ENCODE measurements at regions not wholly inside any gene's neighbourhood (a gene's known extent, or its start where the extent isn't known, plus 50 kb on each side); places are given as distances from the start of the nearest gene placed in this dataset.
"Not testable (repeated sequence)": the region's sequence is repeated elsewhere in the genome, so short reads cannot be mapped to it uniquely, and the experiment has no call there.

DNA sequence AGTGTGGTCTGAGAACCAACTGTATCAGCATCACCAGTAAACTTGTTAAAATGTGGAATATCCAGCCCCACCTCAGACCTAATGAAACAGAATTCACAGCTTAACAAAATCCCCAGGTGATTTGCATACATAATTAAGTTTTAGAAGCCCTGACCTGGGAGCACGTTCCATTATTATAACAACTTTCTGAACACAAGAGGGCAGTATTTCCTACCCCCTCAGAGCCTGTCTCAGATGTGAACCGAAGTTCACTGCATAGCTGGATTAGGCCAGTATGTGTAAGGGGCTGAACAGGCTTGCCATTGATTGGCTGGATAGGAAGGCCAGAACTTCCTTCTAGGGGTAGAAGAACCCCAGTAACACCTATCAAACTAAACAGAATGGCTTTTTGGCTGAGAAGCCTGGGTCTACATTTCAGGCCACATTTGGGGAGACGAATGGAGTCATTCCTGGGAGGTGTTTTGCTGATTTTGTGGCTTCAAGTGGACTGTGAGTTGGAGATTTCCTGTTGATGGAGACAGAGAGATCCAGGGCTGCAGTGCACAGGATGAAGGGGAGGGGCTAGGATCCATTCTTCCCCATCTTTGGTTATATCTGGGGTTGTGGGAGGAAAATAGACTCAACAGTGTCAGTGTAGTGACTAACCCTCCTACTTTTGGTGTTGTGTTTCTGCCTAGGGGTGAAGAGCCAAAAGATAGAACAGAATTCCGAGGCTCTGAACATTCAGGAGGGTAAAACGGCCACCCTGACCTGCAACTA lies 94.7 kb upstream of the OR4E1 start:
- no peak overlapping the region for H3K27ac ChIP-seq
- FAIRE-seq: no peak
- 17% methylated on average over 5 of the region's 5 CpGs for WGBS (ENCODE audit: missing lambda C conversion rate)
- no peak for TF ChIP-seq RAD21 (conservative IDR thresholded peaks at IDR 0.05 in 1 of 2, IDR thresholded peaks at IDR 0.05 in 1 of 2)
- no peak for TF ChIP-seq GATA3 (IDR thresholded peaks at IDR 0.05; ENCODE audit: borderline replicate concordance)
- no peak for TF ChIP-seq HDAC2 (IDR thresholded peaks at IDR 0.05)
- TF ChIP-seq, protein P1, sequence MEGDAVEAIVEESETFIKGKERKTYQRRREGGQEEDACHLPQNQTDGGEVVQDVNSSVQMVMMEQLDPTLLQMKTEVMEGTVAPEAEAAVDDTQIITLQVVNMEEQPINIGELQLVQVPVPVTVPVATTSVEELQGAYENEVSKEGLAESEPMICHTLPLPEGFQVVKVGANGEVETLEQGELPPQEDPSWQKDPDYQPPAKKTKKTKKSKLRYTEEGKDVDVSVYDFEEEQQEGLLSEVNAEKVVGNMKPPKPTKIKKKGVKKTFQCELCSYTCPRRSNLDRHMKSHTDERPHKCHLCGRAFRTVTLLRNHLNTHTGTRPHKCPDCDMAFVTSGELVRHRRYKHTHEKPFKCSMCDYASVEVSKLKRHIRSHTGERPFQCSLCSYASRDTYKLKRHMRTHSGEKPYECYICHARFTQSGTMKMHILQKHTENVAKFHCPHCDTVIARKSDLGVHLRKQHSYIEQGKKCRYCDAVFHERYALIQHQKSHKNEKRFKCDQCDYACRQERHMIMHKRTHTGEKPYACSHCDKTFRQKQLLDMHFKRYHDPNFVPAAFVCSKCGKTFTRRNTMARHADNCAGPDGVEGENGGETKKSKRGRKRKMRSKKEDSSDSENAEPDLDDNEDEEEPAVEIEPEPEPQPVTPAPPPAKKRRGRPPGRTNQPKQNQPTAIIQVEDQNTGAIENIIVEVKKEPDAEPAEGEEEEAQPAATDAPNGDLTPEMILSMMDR (IDR thresholded peaks at IDR 0.05): peak; percentile 51
- no peak for TF ChIP-seq NR3C1 (IDR thresholded peaks at IDR 0.05)
- TF ChIP-seq, protein P2, sequence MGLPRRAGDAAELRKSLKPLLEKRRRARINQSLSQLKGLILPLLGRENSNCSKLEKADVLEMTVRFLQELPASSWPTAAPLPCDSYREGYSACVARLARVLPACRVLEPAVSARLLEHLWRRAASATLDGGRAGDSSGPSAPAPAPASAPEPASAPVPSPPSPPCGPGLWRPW (IDR thresholded peaks at IDR 0.05): no peak
- peak; percentile 68 to 80; a peak in 4 of 6 replicates for ATAC-seq
- DNase-seq (ENCODE audit: low read depth in 1 of 2, low spot score in 1 of 2): peak; percentile 7 to 26
- no peak overlapping the region for H3K4me2 ChIP-seq
- H3K4me3 ChIP-seq: no peak overlapping the region
- ChIA-PET POLR2A (no interaction called here), CTCF (interaction anchor here (1.2 to 2.5 kb wide), 2 partner anchors 11 to 28 kb away, joined by 6 read pairs; no protein-coding TSS in a partner anchor)
- H3K9me3 ChIP-seq: no peaks in the 10 kb centered on the region
- no peaks in the 10 kb centered on the region for H3K4me1 ChIP-seq

DNA sequence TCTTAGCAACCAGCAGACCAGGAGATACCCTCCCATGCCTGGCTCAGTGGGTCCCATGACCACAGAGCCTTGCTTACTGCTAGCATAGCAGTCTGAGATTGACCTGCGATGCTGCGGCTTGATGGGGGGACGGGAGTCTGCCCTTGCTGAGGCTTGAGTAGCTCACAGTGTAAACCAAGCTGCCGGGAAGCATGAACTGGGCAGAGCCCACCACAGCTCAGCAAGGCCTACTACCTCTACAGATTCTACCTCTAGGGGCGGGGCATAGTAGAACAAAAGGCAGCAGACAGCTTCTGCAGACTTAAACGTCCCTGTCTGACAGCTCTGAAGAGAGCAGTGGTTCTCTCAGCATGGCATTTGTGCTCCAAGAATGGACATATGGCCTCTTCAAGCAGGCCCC lies 86.7 kb upstream of the OR4E1 start:
- H3K4me1 ChIP-seq; H3K27ac ChIP-seq; POLR2A ChIA-PET; H3K4me3 ChIP-seq; H3K9me3 ChIP-seq; FAIRE-seq; ATAC-seq; DNase-seq (ENCODE audit: low read depth in 1 of 2, low spot score in 1 of 2); H3K4me2 ChIP-seq: not testable (repeated sequence)
- CTCF ChIA-PET: interaction anchor here (3.0 kb wide), 1 partner anchor 10 kb away, joined by 16 read pairs; no protein-coding TSS in a partner anchor
- WGBS (ENCODE audit: missing lambda C conversion rate): 7% methylated on average over 3 of the region's 6 CpGs

DNA sequence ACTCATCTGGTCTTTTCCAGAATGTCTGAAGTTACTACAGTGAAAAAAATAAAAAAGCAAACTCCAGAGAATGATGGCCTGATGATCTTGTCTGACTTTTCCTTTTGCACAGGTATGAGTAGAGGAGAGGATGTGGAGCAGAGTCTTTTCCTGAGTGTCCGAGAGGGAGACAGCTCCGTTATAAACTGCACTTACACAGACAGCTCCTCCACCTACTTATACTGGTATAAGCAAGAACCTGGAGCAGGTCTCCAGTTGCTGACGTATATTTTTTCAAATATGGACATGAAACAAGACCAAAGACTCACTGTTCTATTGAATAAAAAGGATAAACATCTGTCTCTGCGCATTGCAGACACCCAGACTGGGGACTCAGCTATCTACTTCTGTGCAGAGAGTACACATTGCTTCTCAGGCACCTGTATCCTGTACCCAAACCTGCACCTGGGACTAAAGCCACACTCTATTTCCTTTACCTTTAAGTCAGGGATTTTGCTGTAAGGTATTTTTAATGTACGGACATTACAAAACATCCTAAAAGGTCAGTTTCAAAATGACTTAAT lies 75.8 kb upstream of the OR4E1 start:
- no peaks in the 10 kb centered on the region for H3K9me3 ChIP-seq
- TF ChIP-seq ZFP36 (IDR thresholded peaks at IDR 0.05; ENCODE audit: borderline replicate concordance, partially characterized antibody) (no peak), SMC3 (IDR thresholded peaks at IDR 0.05) (no peak), JUN (IDR thresholded peaks at IDR 0.05) (no peak), ESRRA (IDR thresholded peaks at IDR 0.05; ENCODE audit: borderline replicate concordance, low read length) (no peak), HDAC2 (IDR thresholded peaks at IDR 0.05) (no peak), HOXB13 (CRISPR knock-in tag; IDR thresholded peaks at IDR 0.05; ENCODE audit: low read depth) (no peak), HOXA7 (CRISPR knock-in tag; IDR thresholded peaks at IDR 0.05) (no peak)
- ChIA-PET POLR2A (no interaction called here), CTCF (interaction anchor here (0.7 to 3.9 kb wide), 8 partner anchors 10 to 662 kb away, joined by 3 to 16 read pairs (median 4); no protein-coding TSS in a partner anchor)
- FAIRE-seq: no peak
- no peak overlapping the region for H3K27ac ChIP-seq
- no peak overlapping the region for H3K4me3 ChIP-seq
- no peak for DNase-seq (ENCODE audit: low read depth in 1 of 2, low spot score in 1 of 2)
- 17% methylated on average over 5 of the region's 5 CpGs for WGBS (ENCODE audit: missing lambda C conversion rate)
- peak overlapping the region; percentile 39; the same call in 1 of the 3 replicates for H3K4me2 ChIP-seq
- no peaks in the 10 kb centered on the region for H3K4me1 ChIP-seq
- ATAC-seq: peak; percentile 24 to 42; a peak in 2 of 6 replicates

DNA sequence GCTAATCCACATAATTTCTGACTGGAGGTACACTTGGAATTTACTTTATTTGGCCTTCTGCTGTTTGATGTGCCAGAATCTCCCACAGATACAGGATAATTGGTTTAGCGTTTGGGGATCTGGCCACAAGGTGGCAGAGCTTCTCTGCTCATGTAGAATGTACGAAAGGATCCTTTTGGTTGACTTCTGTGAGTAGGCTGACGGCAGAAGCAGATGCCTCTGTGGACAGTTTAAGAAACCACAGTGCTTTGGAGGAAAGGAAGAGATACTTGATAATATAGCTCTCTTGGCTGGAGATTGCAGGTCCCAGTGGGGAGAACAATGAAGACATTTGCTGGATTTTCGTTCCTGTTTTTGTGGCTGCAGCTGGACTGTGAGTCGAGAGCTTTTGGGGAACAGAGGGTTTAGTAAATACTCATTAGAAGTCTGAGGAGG lies 75.3 kb upstream of the OR4E1 start:
- DNase-seq (ENCODE audit: low read depth in 1 of 2, low spot score in 1 of 2): peak; percentile 15 to 58
- Histone ChIP-seq H3K4me3 (no peak overlapping the region), H3K4me1 (no peaks in the 10 kb centered on the region), H3K4me2 (peak overlapping the region; percentile 39; the same call in 1 of the 3 replicates), H3K27ac (no peak overlapping the region), H3K9me3 (no peaks in the 10 kb centered on the region)
- ChIA-PET POLR2A (no interaction called here), CTCF (interaction anchor here (0.7 to 3.9 kb wide), 9 partner anchors 9 to 662 kb away, joined by 3 to 16 read pairs (median 3); no protein-coding TSS in a partner anchor)
- peak; percentile 92 to 94 for ATAC-seq
- peak; percentile 23 for FAIRE-seq
- WGBS (ENCODE audit: missing lambda C conversion rate): 5% methylated on average over 5 of the region's 5 CpGs
- no peak for TF ChIP-seq SREBF2 (IDR thresholded peaks at IDR 0.05)
- no peak for TF ChIP-seq HOXB5 (CRISPR knock-in tag; IDR thresholded peaks at IDR 0.05)
- TF ChIP-seq, protein P1 (IDR thresholded peaks at IDR 0.05): peak; percentile 63
- TF ChIP-seq RAD21 (conservative IDR thresholded peaks at IDR 0.05 in 1 of 2, IDR thresholded peaks at IDR 0.05 in 1 of 2): peak in 1 of 2 experiments; percentile 42; a peak in 3 of 5 replicates
- peak; percentile 11; the same call in 1 of the 3 replicates for TF ChIP-seq SMC3 (IDR thresholded peaks at IDR 0.05)
